PC-9 (cell line): ENCODE measurements at regions not wholly inside any gene's neighbourhood (a gene's known extent, or its start where the extent isn't known, plus 50 kb on each side); places are given as distances from the start of the nearest gene placed in this dataset.

Experiments used
- EZH2 ChIP-seq: fragments of 200-600 bp; sonication (generic); IDR thresholded peaks from 2 replicates; pipeline ENCODE4 v1.8.0; 2017; ENCODE audit warnings: antibody characterized with exemption, low read depth
- TF ChIP-seq, protein P1 (sequence below): fragments of 200-600 bp; sonication (generic); conservative IDR thresholded peaks from 2 replicates; pipeline ENCODE4 v1.6.1; 2017; ENCODE audit warnings: mixed run types, antibody characterized with exemption, mild to moderate bottlenecking, moderate library complexity

DNA sequence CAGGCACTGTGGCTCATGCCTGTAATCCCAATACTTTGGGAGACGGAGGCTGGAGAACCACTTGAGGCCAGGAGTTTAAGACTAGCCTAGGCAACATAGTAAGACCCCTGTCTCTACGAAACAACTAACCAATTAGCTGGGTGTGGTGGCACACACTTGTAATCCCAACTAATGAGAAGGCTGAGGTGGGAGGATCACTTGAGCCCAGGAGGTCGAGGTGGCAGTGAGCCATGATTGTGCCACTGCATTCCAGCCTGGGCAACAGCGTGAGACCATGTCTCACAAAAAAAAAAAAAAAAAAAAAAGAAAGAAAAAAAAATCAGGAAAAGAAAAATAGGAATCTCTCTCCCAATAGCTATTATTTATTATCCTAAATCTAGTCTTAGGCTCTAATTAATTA is 56.8 kb upstream of the UBAC2 start:
- TF ChIP-seq, protein P1, sequence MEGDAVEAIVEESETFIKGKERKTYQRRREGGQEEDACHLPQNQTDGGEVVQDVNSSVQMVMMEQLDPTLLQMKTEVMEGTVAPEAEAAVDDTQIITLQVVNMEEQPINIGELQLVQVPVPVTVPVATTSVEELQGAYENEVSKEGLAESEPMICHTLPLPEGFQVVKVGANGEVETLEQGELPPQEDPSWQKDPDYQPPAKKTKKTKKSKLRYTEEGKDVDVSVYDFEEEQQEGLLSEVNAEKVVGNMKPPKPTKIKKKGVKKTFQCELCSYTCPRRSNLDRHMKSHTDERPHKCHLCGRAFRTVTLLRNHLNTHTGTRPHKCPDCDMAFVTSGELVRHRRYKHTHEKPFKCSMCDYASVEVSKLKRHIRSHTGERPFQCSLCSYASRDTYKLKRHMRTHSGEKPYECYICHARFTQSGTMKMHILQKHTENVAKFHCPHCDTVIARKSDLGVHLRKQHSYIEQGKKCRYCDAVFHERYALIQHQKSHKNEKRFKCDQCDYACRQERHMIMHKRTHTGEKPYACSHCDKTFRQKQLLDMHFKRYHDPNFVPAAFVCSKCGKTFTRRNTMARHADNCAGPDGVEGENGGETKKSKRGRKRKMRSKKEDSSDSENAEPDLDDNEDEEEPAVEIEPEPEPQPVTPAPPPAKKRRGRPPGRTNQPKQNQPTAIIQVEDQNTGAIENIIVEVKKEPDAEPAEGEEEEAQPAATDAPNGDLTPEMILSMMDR, result no peak
- TF ChIP-seq EZH2, result no peak
